Neuronal stem cell (in vitro differentiated cells): ENCODE measurements at regions not wholly inside any gene's neighbourhood (a gene's known extent, or its start where the extent isn't known, plus 50 kb on each side); places are given as distances from the start of the nearest gene placed in this dataset.

Experiments used
- DNase-seq: peaks from one replicate; pipeline ENCODE4 v3.0.0-alpha.2; 2013; ENCODE audit warnings: low spot score
- H2AFZ ChIP-seq: one replicate; pipeline ENCODE4 v1.6.1; 2013; ENCODE audit warnings: mild to moderate bottlenecking, low read length, inconsistent platforms
- H2AK5ac ChIP-seq: 2 replicates; pipeline ENCODE4 v1.6.1; 2013; ENCODE audit warnings: low read depth, mild to moderate bottlenecking, inconsistent platforms, low read length, moderate library complexity, mixed read lengths
- H2BK120ac ChIP-seq: 2 replicates; pipeline ENCODE4 v1.6.1; 2013; ENCODE audit warnings: low read depth, mild to moderate bottlenecking, inconsistent platforms, low read length, moderate library complexity, mixed read lengths
- H2BK12ac ChIP-seq: one replicate; pipeline ENCODE4 v1.6.1; 2013; ENCODE audit warnings: low read length, inconsistent platforms
- H2BK15ac ChIP-seq: 2 replicates; pipeline ENCODE4 v1.6.1; 2013; ENCODE audit warnings: mild to moderate bottlenecking, low read length, inconsistent platforms, mixed read lengths
- H2BK5ac ChIP-seq: one replicate; pipeline ENCODE4 v1.6.1; 2013; ENCODE audit warnings: inconsistent platforms, mild to moderate bottlenecking, low read length, moderate library complexity
- H3K14ac ChIP-seq: one replicate; pipeline ENCODE4 v1.6.1; 2013; ENCODE audit warnings: low read length, inconsistent platforms
- H3K18ac ChIP-seq: 2 replicates; pipeline ENCODE4 v1.6.1; 2013; ENCODE audit warnings: low read length, inconsistent platforms
- H3K23ac ChIP-seq: 2 replicates; pipeline ENCODE4 v1.6.1; 2013; ENCODE audit warnings: low read depth, mild to moderate bottlenecking, mixed read lengths, low read length, inconsistent platforms; ENCODE audit not compliant: poor library complexity
- H3K27ac ChIP-seq: replicated peaks from 3 replicates; pipeline ENCODE4 v1.5.1; 2013; ENCODE audit warnings: low read length, inconsistent platforms
- H3K27me3 ChIP-seq, 3 experiments: 2 replicates each; pipeline ENCODE4 v1.6.1; 2013; ENCODE audit warnings: low read length in 3 of 3, mild to moderate bottlenecking in 2 of 3, inconsistent platforms in 1 of 3, low read depth in 1 of 3, mixed read lengths in 1 of 3, moderate library complexity in 1 of 3; ENCODE audit not compliant: control insufficient read depth in 3 of 3, insufficient read depth in 3 of 3
- H3K36me3 ChIP-seq, 2 donors: replicated peaks in 1 of 2; 2 replicates each; pipeline ENCODE4 v1.6.1; 2013; ENCODE audit warnings: low read length in 2 of 2; ENCODE audit not compliant: control insufficient read depth in 2 of 2, insufficient read depth in 2 of 2
- H3K4ac ChIP-seq: 2 replicates; pipeline ENCODE4 v1.6.1; 2013; ENCODE audit warnings: inconsistent platforms, mild to moderate bottlenecking, low read length, moderate library complexity
- H3K4me1 ChIP-seq, 2 donors: 1 replicate in 1 of 2; 2 replicates in 1 of 2; pipeline ENCODE4 v1.6.1; 2013; ENCODE audit warnings: low read length in 2 of 2, low read depth in 1 of 2; ENCODE audit not compliant: control insufficient read depth in 2 of 2, insufficient read depth in 1 of 2
- H3K4me2 ChIP-seq: one replicate; pipeline ENCODE4 v1.6.1; 2013; ENCODE audit warnings: mild to moderate bottlenecking, low read length, inconsistent platforms; ENCODE audit not compliant: insufficient read depth, poor library complexity, severe bottlenecking
- H3K4me3 ChIP-seq, 2 donors: 2 replicates each; pipeline ENCODE4 v1.5.1; 2013; ENCODE audit warnings: low read length in 2 of 2, mild to moderate bottlenecking in 2 of 2, inconsistent platforms in 1 of 2, moderate library complexity in 1 of 2
- H3K79me1 ChIP-seq: one replicate; pipeline ENCODE4 v1.6.1; 2013; ENCODE audit warnings: low read depth, mild to moderate bottlenecking, inconsistent platforms, low read length, moderate library complexity
- H3K9ac ChIP-seq: one replicate; pipeline ENCODE4 v1.6.1; 2013; ENCODE audit warnings: mild to moderate bottlenecking, low read depth, low read length, inconsistent platforms; ENCODE audit not compliant: poor library complexity
- H3K9me3 ChIP-seq, 2 donors: replicated peaks in 1 of 2; 2 replicates each; pipeline versions ENCODE3 to v1.6.1; 2013; ENCODE audit warnings: low read length in 2 of 2, mild to moderate bottlenecking in 2 of 2, inconsistent platforms in 1 of 2, low read depth in 1 of 2, mixed read lengths in 1 of 2, moderate library complexity in 1 of 2; ENCODE audit not compliant: control insufficient read depth in 2 of 2, insufficient read depth in 1 of 2
- H4K8ac ChIP-seq: one replicate; pipeline ENCODE4 v1.6.1; 2013; ENCODE audit warnings: low read depth, mild to moderate bottlenecking, inconsistent platforms, low read length, moderate library complexity
- H4K91ac ChIP-seq: one replicate; pipeline ENCODE4 v1.6.1; 2013; ENCODE audit warnings: low read length, low read depth, mild to moderate bottlenecking, inconsistent platforms; ENCODE audit not compliant: poor library complexity
- WGBS, 2 donors: extraction: QIAGEN DNeasy Blood & Tissue Kit; methylation state at CpG; one replicate each; pipeline ENCODE4 v1.1.7; 2013; ENCODE audit warnings: missing lambda C conversion rate in 2 of 2, mixed read lengths in 1 of 2; ENCODE audit not compliant: insufficient read length in 2 of 2, insufficient replicate concordance in 1 of 2; ENCODE audit errors: extremely low coverage in 2 of 2; 5-methylcytosine and 5-hydroxymethylcytosine counted together

- H3K4ac ChIP-seq = no peak overlapping the region
- WGBS, 2 donors = no CpG with 5 or more reads among the region's 4 CpGs
- H2BK12ac ChIP-seq = no peak overlapping the region
- H3K14ac ChIP-seq = no peak overlapping the region
- no peak overlapping the region for H3K9ac ChIP-seq
- H3K4me1 ChIP-seq = no peaks in the 10 kb centered on the region
- no peak overlapping the region for H2BK120ac ChIP-seq
- no peaks in the 10 kb centered on the region for H3K9me3 ChIP-seq
- H2AFZ ChIP-seq = no peak overlapping the region
- H3K4me3 ChIP-seq = no peak overlapping the region
- no peak overlapping the region for H4K91ac ChIP-seq
- no peaks in the 10 kb centered on the region for H3K36me3 ChIP-seq
- no peaks in the 10 kb centered on the region for H3K79me1 ChIP-seq
- H2BK5ac ChIP-seq = no peak overlapping the region
- no peak overlapping the region for H4K8ac ChIP-seq
- H3K27ac ChIP-seq = no peak overlapping the region
- H3K27me3 ChIP-seq = no peaks in the 10 kb centered on the region
- no peak overlapping the region for H3K4me2 ChIP-seq
- H2AK5ac ChIP-seq = no peak overlapping the region
- H3K18ac ChIP-seq = no peak overlapping the region
- H3K23ac ChIP-seq = no peak overlapping the region
- no peak for DNase-seq
- no peak overlapping the region for H2BK15ac ChIP-seq
Observed at GRCh38 chr2:212766921-212767320, 228.3 kb upstream of the ERBB4 start.

GRCh38 chr2:212752730-212753351 is 214.2 kb upstream of the ERBB4 start:
- no peak overlapping the region for H2BK120ac ChIP-seq
- no peak overlapping the region for H3K4me2 ChIP-seq
- H3K23ac ChIP-seq = no peak overlapping the region
- H3K36me3 ChIP-seq = no peaks in the 10 kb centered on the region
- no peak overlapping the region for H4K91ac ChIP-seq
- H2BK12ac ChIP-seq = no peak overlapping the region
- peak overlapping the region; percentile 25 for H2AFZ ChIP-seq
- no peak overlapping the region for H4K8ac ChIP-seq
- H3K27ac ChIP-seq = peak overlapping the region; percentile 7
- no peak overlapping the region for H3K18ac ChIP-seq
- H3K79me1 ChIP-seq = no peaks in the 10 kb centered on the region
- no peak overlapping the region for H3K4ac ChIP-seq
- DNase-seq = no peak
- WGBS, 2 donors = no CpG with 5 or more reads among the region's 2 CpGs
- H3K9me3 ChIP-seq = peaks cover 0 to 13% of the 10 kb centered on the region in 2 donors
- no peaks in the 10 kb centered on the region for H3K27me3 ChIP-seq
- no peak overlapping the region for H2BK5ac ChIP-seq
- H3K9ac ChIP-seq = no peak overlapping the region
- no peak overlapping the region for H3K14ac ChIP-seq
- H2AK5ac ChIP-seq = no peak overlapping the region
- no peak overlapping the region for H2BK15ac ChIP-seq
- H3K4me3 ChIP-seq = no peak overlapping the region
- H3K4me1 ChIP-seq = peaks cover 2% of the 10 kb centered on the region in 2 donors

- no peak overlapping the region for H4K8ac ChIP-seq
- H3K4ac ChIP-seq = no peak overlapping the region
- H3K9ac ChIP-seq = no peak overlapping the region
- H3K18ac ChIP-seq = no peak overlapping the region
- no peak overlapping the region for H3K14ac ChIP-seq
- H2BK12ac ChIP-seq = no peak overlapping the region
- no peaks in the 10 kb centered on the region for H3K36me3 ChIP-seq
- no peak for DNase-seq
- no peaks in the 10 kb centered on the region for H3K79me1 ChIP-seq
- H2BK15ac ChIP-seq = no peak overlapping the region
- H3K9me3 ChIP-seq = no peaks in the 10 kb centered on the region
- no peak overlapping the region for H2BK120ac ChIP-seq
- H3K27ac ChIP-seq = no peak overlapping the region
- no peak overlapping the region for H3K23ac ChIP-seq
- H3K4me1 ChIP-seq = no peaks in the 10 kb centered on the region
- no peak overlapping the region for H2AFZ ChIP-seq
- H2AK5ac ChIP-seq = no peak overlapping the region
- H2BK5ac ChIP-seq = no peak overlapping the region
- H4K91ac ChIP-seq = no peak overlapping the region
- H3K27me3 ChIP-seq = no peaks in the 10 kb centered on the region
- no peak overlapping the region for H3K4me3 ChIP-seq
- no peak overlapping the region for H3K4me2 ChIP-seq
Observed at GRCh38 chr2:212745359-212745758, 206.8 kb upstream of the ERBB4 start.

- DNase-seq = no peak
- H2AK5ac ChIP-seq = no peak overlapping the region
- no peak overlapping the region for H3K4me2 ChIP-seq
- H3K18ac ChIP-seq = no peak overlapping the region
- H4K91ac ChIP-seq = no peak overlapping the region
- no peaks in the 10 kb centered on the region for H3K27me3 ChIP-seq
- no peak overlapping the region for H3K4ac ChIP-seq
- no peak overlapping the region for H2BK12ac ChIP-seq
- no peak overlapping the region for H2BK5ac ChIP-seq
- H3K79me1 ChIP-seq = no peaks in the 10 kb centered on the region
- no peaks in the 10 kb centered on the region for H3K9me3 ChIP-seq
- no CpG with 5 or more reads among the region's 4 CpGs for WGBS, 2 donors
- no peak overlapping the region for H4K8ac ChIP-seq
- no peak overlapping the region for H3K4me3 ChIP-seq
- H3K36me3 ChIP-seq = no peaks in the 10 kb centered on the region
- H3K4me1 ChIP-seq = no peaks in the 10 kb centered on the region
- H3K27ac ChIP-seq = no peak overlapping the region
- H3K23ac ChIP-seq = no peak overlapping the region
- H3K14ac ChIP-seq = no peak overlapping the region
- H2BK120ac ChIP-seq = no peak overlapping the region
- no peak overlapping the region for H2BK15ac ChIP-seq
- H3K9ac ChIP-seq = no peak overlapping the region
- no peak overlapping the region for H2AFZ ChIP-seq
Observed at GRCh38 chr2:212737392-212738172, 199.0 kb upstream of the ERBB4 start.
